ENCODE measurements at regions not wholly inside any gene's neighbourhood (a gene's known extent, or its start where the extent isn't known, plus 50 kb on each side); places are given as distances from the start of the nearest gene placed in this dataset.

DNA sequence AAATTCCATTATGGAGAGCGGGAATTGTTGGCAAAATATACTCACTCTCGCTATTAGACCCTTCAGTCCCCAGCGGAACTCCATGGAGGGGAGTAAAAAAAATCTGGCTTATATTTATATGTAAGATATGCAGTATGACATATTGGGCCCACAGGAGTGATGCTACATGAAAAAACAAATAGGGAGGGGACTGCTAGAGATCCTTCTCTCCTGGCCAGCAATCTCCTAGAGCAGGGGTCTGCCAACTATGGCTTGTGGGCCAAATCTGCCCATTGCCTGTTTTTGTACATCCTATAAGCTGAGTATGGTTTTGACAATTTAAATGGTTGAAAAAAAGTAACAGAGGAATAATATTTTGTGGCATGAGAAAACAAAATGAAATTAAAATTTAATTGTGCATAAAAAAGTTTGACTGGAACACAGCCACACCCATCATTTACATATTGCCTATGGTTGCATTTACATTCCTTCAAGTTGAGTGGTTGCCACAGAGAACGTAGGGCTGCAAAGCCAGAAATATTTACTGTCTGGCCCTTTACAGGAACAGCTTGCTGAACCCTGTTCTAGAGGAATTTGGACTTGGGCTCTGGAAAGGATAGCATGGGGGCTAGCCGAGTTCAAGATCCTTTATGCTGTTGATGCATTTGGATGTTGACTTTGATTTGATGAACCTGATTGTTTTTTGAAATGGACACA is 197.3 kb upstream of the CLINT1 start:
- Histone ChIP-seq H3K9me3 (ENCODE audit: control insufficient read depth, low read length) (no peaks in the 10 kb centered on the region), H3K4me3 (ENCODE audit: low read length) (no peak overlapping the region), H3K4me1 (ENCODE audit: control insufficient read depth, insufficient read depth, low read length) (no peaks in the 10 kb centered on the region), H3K9ac (ENCODE audit: extremely low read depth, low read length, poor library complexity, severe bottlenecking) (no peak overlapping the region), H3K27ac (ENCODE audit: low read depth, low read length) (no peak overlapping the region), H3K27me3 (ENCODE audit: control insufficient read depth, insufficient read depth, low read length, poor library complexity, severe bottlenecking) (no peaks in the 10 kb centered on the region), H3K36me3 (ENCODE audit: control insufficient read depth, insufficient read depth, low read length) (no peaks in the 10 kb centered on the region)
- Mint-ChIP-seq H3K27ac (no peak overlapping the region), H3K9me3 (no peaks in the 10 kb centered on the region), H3K27me3 (ENCODE audit: insufficient read depth) (no peaks in the 10 kb centered on the region), H3K4me1 (peaks cover 4% of the 10 kb centered on the region), H3K36me3 (ENCODE audit: low read depth) (no peaks in the 10 kb centered on the region), H3K4me3 (no peak overlapping the region)
- TF ChIP-seq, protein P1, sequence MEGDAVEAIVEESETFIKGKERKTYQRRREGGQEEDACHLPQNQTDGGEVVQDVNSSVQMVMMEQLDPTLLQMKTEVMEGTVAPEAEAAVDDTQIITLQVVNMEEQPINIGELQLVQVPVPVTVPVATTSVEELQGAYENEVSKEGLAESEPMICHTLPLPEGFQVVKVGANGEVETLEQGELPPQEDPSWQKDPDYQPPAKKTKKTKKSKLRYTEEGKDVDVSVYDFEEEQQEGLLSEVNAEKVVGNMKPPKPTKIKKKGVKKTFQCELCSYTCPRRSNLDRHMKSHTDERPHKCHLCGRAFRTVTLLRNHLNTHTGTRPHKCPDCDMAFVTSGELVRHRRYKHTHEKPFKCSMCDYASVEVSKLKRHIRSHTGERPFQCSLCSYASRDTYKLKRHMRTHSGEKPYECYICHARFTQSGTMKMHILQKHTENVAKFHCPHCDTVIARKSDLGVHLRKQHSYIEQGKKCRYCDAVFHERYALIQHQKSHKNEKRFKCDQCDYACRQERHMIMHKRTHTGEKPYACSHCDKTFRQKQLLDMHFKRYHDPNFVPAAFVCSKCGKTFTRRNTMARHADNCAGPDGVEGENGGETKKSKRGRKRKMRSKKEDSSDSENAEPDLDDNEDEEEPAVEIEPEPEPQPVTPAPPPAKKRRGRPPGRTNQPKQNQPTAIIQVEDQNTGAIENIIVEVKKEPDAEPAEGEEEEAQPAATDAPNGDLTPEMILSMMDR (conservative IDR thresholded peaks at IDR 0.05) = no peak
- DNase-seq = no peak
- WGBS, 2 experiments (ENCODE audit: insufficient coverage in 1 of 2, insufficient read length in 1 of 2) = 80 to 90% methylated on average over 1 to 5 of the region's 5 CpGs

DNA sequence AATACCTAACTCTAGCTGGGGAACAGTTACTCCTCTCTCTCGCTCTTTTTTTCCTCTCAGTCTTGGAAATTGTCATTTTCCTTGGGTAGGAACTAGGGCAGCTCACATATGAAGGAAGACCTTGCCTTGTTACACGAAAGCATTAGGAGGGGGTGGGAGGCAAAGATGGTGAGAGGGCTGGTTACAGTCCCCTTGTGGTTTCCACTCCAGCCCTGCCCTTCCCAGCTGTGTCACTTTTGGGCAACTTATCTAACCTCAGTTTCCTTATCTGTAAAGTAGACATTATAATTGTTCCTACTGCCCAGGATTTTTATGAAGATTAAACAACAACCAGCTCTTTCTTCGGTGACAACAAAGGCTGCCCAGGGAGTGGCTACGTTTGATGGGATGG is 196.2 kb upstream of the CLINT1 start:
- Histone ChIP-seq H3K9me3 (ENCODE audit: control insufficient read depth, low read length) (no peaks in the 10 kb centered on the region), H3K4me3 (ENCODE audit: low read length) (no peak overlapping the region), H3K27ac (ENCODE audit: low read depth, low read length) (no peak overlapping the region), H3K9ac (ENCODE audit: extremely low read depth, low read length, poor library complexity, severe bottlenecking) (no peak overlapping the region), H3K36me3 (ENCODE audit: control insufficient read depth, insufficient read depth, low read length) (no peaks in the 10 kb centered on the region), H3K27me3 (ENCODE audit: control insufficient read depth, insufficient read depth, low read length, poor library complexity, severe bottlenecking) (no peaks in the 10 kb centered on the region), H3K4me1 (ENCODE audit: control insufficient read depth, insufficient read depth, low read length) (no peaks in the 10 kb centered on the region)
- Mint-ChIP-seq H3K9me3 (no peaks in the 10 kb centered on the region), H3K36me3 (ENCODE audit: low read depth) (no peaks in the 10 kb centered on the region), H3K4me3 (no peak overlapping the region), H3K27ac (no peak overlapping the region), H3K4me1 (peaks cover 11% of the 10 kb centered on the region), H3K27me3 (ENCODE audit: insufficient read depth) (no peaks in the 10 kb centered on the region)
- DNase-seq = no peak
- TF ChIP-seq, protein P1 (conservative IDR thresholded peaks at IDR 0.05) = no peak
- 81 to 82% methylated on average over 2 to 4 of the region's 4 CpGs for WGBS, 2 experiments (ENCODE audit: insufficient coverage in 1 of 2, insufficient read length in 1 of 2)

DNA sequence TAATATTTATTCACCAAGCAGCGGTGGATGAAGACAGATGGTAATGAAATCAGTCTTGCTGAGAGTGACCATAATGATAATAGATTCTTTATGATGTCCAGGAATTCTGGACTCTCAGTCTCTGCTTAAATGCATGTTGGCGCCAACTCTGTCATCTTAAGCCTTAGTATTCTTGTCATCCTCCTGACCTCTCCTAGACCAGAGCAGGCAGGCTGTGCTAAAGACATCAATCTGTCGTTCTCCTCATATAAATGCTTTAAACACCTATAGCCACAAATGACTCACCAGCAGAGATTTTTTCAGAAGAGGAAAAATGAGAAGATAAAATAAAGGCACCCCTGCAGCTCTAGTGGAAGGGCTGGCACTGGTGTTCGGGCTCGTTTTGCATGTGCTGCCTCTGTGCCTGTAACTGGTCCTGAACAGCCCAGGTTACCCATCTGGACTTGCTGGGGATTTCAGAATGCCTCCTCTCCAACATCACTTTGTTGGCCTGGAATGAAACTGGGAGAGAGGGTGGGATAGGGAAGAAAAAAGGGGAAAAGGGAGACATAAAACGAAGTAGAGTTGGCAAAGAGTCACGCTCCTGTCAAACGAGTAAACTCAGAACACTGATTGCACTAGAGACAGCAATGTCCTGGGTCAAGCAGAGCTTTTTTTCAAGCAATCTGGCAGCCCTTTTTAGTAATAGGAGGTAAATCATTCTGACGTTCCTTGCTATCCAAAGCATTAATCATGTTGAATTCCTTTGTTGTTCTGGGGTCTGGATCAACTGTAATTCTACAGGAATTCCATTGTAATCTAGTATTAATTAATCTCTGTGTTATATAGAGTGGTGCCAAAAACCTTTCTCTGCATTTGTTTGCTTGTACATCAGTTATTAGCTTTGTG is 195.5 kb upstream of the CLINT1 start:
- TF ChIP-seq, protein P1 (conservative IDR thresholded peaks at IDR 0.05) = no peak
- Histone ChIP-seq H3K27ac (ENCODE audit: low read depth, low read length) (no peak overlapping the region), H3K9ac (ENCODE audit: extremely low read depth, low read length, poor library complexity, severe bottlenecking) (no peak overlapping the region), H3K27me3 (ENCODE audit: control insufficient read depth, insufficient read depth, low read length, poor library complexity, severe bottlenecking) (no peaks in the 10 kb centered on the region), H3K4me1 (ENCODE audit: control insufficient read depth, insufficient read depth, low read length) (no peaks in the 10 kb centered on the region), H3K4me3 (ENCODE audit: low read length) (no peak overlapping the region), H3K9me3 (ENCODE audit: control insufficient read depth, low read length) (no peaks in the 10 kb centered on the region), H3K36me3 (ENCODE audit: control insufficient read depth, insufficient read depth, low read length) (no peaks in the 10 kb centered on the region)
- peaks cover 11% of the 10 kb centered on the region for H3K4me1 Mint-ChIP-seq
- DNase-seq = no peak
- 86 to 92% methylated on average over 5 to 9 of the region's 9 CpGs for WGBS, 2 experiments (ENCODE audit: insufficient coverage in 1 of 2, insufficient read length in 1 of 2)
- H3K27me3 Mint-ChIP-seq (ENCODE audit: insufficient read depth) = no peaks in the 10 kb centered on the region
- H3K36me3 Mint-ChIP-seq (ENCODE audit: low read depth) = no peaks in the 10 kb centered on the region
- H3K27ac Mint-ChIP-seq = no peak overlapping the region
- H3K9me3 Mint-ChIP-seq = no peaks in the 10 kb centered on the region
- H3K4me3 Mint-ChIP-seq = no peak overlapping the region

All from endodermal cell (in vitro differentiated cells).